HAP-1 (cell line): ENCODE measurements at regions not wholly inside any gene's neighbourhood (a gene's known extent, or its start where the extent isn't known, plus 50 kb on each side); places are given as distances from the start of the nearest gene placed in this dataset.

Experiments used
- DNase-seq, 2 experiments: peaks; one replicate each; pipeline ENCODE4 v3.0.0-alpha.2; 2016 to 2020; ENCODE audit warnings: low spot score in 2 of 2
- H3K27me3 ChIP-seq: fragments of 250-450 bp; sonication (Bioruptor Pico); 2 replicates; pipeline ENCODE4 v1.5.1; 2020; ENCODE audit warnings: low read depth, mild to moderate bottlenecking, moderate library complexity
- H3K36me3 ChIP-seq: fragments of 250-450 bp; sonication (Bioruptor Pico); replicated peaks from 2 replicates; pipeline ENCODE4 v1.5.1; 2020; ENCODE audit warnings: mild to moderate bottlenecking
- H3K4me1 ChIP-seq: fragments of 250-450 bp; sonication (Bioruptor Pico); 2 replicates; pipeline ENCODE4 v1.5.1; 2020; ENCODE audit warnings: mild to moderate bottlenecking
- H3K4me3 ChIP-seq: fragments of 250-450 bp; sonication (Bioruptor Pico); 2 replicates; pipeline ENCODE4 v1.5.1; 2020; ENCODE audit warnings: mild to moderate bottlenecking, moderate library complexity
- H3K9me3 ChIP-seq: fragments of 250-450 bp; sonication (Bioruptor Pico); 2 replicates; pipeline ENCODE4 v1.5.1; 2020; ENCODE audit warnings: mild to moderate bottlenecking, moderate library complexity
- in situ Hi-C: fragments of 300-500 bp; cut with MboI; formaldehyde crosslinking; loops from 3 replicates; pipeline ENCODE4 v1.14.3; 2020; ENCODE audit warnings: low sequenced_read_pairs, inconsistent platforms, mixed read lengths

DNA sequence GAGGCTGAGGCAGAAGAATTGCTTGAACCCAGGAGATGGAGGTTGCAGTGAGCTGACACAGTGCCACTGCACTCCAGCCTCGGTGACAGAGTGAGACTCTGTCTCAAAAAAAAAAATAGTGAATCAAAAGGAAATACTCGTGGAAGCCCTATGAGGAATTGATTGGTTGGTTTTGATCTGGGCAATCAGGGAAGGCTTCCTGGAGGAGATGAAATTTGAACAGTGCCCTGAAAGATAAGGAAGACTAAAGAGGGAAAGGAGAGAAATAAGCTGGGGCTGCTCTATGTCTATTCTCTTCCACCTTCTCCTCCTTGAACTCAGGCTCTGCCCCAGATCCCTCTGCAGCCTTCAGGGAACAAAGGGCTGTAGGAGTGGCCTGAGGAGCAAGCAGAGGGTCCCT, 54.1 kb downstream of the IRF2BPL start:
- in situ Hi-C loops, result no loop called here
- Histone ChIP-seq H3K27me3 (no peaks in the 10 kb centered on the region), H3K4me1 (no peaks in the 10 kb centered on the region), H3K9me3 (no peaks in the 10 kb centered on the region), H3K4me3 (no peak overlapping the region), H3K36me3 (no peaks in the 10 kb centered on the region)
- no peak for DNase-seq

DNA sequence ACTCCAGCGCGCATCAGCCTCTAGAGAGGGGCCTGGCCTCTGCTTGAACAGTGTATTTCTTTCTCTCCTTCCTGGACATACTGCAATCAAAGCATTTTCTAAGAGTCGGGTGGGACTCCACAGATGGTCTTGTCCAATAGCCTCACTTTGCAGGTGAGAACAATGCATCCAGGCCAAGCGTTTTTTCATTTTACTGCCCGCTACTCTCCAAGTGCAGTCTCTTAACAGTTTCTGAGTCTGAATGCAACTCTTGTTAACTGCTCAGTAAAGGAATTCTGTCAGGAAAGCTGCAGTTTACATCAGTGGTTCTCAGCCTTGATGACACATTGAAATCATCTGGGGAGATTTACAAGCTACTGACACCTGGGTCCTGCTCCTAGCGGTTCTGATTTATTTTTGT, 57.0 kb downstream of the IRF2BPL start:
- H3K4me3 ChIP-seq, result no peak overlapping the region
- in situ Hi-C loops, result no loop called here

DNA sequence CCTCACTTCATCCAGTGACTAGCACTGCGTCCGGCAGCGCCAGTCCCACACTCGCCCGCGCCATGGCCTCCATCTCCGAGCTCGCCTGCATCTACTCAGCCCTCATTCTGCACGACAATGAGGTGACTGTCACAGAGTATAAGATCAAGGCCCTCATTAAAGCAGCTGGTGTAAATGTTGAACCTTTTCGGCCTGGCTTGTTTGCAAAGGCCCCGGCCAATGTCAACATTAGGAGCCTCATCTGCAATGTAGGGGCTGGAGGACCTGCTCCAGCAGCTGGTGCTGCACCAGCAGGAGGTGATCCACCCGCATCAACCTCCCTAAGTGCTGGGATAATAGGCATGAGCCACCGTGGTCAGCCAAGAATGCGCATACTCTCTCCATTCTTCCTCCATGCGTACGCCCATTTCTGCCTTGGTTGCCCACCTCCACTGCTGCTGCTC, 59.9 kb downstream of the IRF2BPL start:
- in situ Hi-C loops, result no loop called here
- H3K4me3 ChIP-seq, result no peak overlapping the region
- no peaks in the 10 kb centered on the region for H3K4me1 ChIP-seq
- no peaks in the 10 kb centered on the region for H3K36me3 ChIP-seq
- no peaks in the 10 kb centered on the region for H3K27me3 ChIP-seq
- no peak for DNase-seq
- H3K9me3 ChIP-seq, result no peaks in the 10 kb centered on the region

More for the DNA sequence above, 57.0 kb downstream of the IRF2BPL start:
- no peaks in the 10 kb centered on the region for H3K4me1 ChIP-seq
- DNase-seq, result no peak
- no peaks in the 10 kb centered on the region for H3K27me3 ChIP-seq
- no peaks in the 10 kb centered on the region for H3K9me3 ChIP-seq
- no peaks in the 10 kb centered on the region for H3K36me3 ChIP-seq

DNA sequence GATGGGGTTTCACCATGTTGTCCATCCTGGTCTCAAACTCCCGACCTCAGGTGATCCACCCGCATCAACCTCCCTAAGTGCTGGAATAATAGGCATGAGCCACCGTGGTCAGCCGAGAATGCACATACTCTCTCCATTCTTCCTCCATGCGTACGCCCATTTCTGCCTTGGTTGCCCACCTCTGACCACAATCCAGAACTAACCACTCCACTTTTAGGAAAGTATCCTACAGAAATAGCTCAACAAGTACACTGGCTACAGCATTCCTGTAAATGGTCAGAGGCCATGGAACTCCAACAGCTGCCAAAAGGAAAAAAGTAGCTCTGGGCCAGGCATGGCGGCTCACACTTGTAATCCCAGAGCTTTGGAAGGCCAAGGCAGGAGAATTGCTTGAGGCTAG, 60.7 kb downstream of the IRF2BPL start:
- Histone ChIP-seq H3K9me3 (no peaks in the 10 kb centered on the region), H3K36me3 (no peaks in the 10 kb centered on the region), H3K4me3 (no peak overlapping the region), H3K27me3 (no peaks in the 10 kb centered on the region), H3K4me1 (no peaks in the 10 kb centered on the region)
- no peak for DNase-seq
- in situ Hi-C loops, result no loop called here

DNA sequence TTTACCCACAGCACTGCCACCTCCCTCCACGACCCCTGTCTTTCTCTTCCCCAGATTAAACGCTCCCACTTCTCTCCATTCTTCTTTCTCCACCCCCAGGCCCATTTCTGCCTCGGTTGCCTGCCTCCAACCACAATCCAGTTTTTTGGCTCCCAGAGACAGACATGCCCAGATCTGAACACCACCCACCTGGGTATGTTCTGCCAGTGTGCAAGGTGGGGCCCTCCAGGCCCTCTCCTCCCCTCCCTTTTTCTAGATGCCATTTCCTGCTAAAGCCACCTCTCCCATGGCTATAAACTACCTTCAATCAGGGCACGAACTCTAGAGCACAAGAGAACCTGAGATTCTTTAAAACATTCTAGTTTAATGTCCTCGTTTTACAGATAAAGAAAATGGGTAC, 63.3 kb downstream of the IRF2BPL start:
- Histone ChIP-seq H3K4me1 (peaks cover 10% of the 10 kb centered on the region), H3K36me3 (no peaks in the 10 kb centered on the region), H3K4me3 (no peak overlapping the region), H3K9me3 (no peaks in the 10 kb centered on the region), H3K27me3 (no peaks in the 10 kb centered on the region)
- no peak for DNase-seq
- in situ Hi-C loops, result no loop called here

DNA sequence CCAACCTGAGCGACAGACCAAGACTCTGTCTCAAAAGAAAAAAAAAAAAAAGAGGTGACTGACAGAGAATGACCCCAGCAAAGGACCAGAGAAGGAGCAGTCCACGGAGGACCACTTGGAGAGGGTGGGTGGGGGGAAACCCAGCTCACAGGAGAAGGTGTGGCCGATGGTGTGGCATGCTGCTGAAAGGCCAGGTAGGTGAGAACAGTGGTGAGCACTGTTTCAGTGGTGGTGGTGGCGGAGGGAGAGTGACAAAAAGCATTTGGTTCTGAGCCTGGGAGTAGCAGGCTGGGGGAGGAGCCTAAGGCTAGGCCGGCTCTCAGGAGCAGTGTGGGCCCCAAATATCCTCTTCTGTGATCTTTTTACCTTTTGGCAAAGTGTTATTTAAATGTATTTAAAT, 63.8 kb downstream of the IRF2BPL start:
- H3K4me1 ChIP-seq, result peaks cover 10% of the 10 kb centered on the region
- DNase-seq, result no peak
- H3K27me3 ChIP-seq, result no peaks in the 10 kb centered on the region
- H3K9me3 ChIP-seq, result no peaks in the 10 kb centered on the region
- H3K36me3 ChIP-seq, result no peaks in the 10 kb centered on the region
- in situ Hi-C loops, result no loop called here
- no peak overlapping the region for H3K4me3 ChIP-seq

DNA sequence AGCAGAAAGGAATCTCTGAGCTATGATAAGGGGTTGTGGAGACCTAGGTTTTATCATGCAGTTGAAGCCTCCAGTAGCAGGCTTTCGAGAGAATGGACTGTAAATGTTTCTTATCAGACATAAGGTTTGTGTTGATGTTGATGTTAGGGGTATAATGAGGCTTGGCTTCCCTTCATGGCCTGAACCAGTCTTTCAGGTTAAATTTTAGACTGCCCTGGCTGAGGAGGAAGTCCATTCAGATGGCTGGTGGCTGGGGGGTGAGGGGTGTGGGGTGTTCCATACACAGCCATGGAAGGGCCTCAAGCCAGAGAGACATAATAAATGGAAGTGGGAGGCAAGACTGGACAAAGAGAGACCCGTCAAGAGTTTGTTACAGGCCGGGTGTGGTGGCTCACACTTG, 65.1 kb downstream of the IRF2BPL start:
- DNase-seq, result no peak
- Histone ChIP-seq H3K36me3 (no peaks in the 10 kb centered on the region), H3K27me3 (no peaks in the 10 kb centered on the region), H3K4me3 (no peak overlapping the region), H3K9me3 (no peaks in the 10 kb centered on the region), H3K4me1 (peaks cover 10% of the 10 kb centered on the region)
- in situ Hi-C loops, result no loop called here

DNA sequence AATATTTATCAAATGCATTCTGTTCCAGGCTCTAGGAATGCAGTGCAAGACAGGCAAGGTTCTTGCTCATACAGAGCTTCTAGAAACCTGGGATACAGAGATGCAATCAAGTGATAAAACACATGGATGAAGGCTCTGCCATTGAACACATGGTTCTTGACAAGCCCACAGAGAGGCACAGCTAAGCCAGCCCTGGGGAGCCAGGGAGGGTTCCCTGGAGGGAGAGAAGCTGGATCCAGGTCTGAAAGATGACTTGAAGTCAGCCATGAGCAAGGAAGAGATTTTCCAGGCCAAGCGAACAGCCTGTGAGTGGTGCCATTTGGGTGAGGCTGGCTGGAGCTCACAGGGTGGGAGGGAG, 66.2 kb downstream of the IRF2BPL start:
- Histone ChIP-seq H3K4me1 (peaks cover 14% of the 10 kb centered on the region), H3K9me3 (no peaks in the 10 kb centered on the region), H3K27me3 (no peaks in the 10 kb centered on the region), H3K4me3 (peak overlapping the region; percentile 1; the same call in 1 of the 2 replicates), H3K36me3 (no peaks in the 10 kb centered on the region)
- in situ Hi-C loops, result no loop called here
- no peak for DNase-seq

DNA sequence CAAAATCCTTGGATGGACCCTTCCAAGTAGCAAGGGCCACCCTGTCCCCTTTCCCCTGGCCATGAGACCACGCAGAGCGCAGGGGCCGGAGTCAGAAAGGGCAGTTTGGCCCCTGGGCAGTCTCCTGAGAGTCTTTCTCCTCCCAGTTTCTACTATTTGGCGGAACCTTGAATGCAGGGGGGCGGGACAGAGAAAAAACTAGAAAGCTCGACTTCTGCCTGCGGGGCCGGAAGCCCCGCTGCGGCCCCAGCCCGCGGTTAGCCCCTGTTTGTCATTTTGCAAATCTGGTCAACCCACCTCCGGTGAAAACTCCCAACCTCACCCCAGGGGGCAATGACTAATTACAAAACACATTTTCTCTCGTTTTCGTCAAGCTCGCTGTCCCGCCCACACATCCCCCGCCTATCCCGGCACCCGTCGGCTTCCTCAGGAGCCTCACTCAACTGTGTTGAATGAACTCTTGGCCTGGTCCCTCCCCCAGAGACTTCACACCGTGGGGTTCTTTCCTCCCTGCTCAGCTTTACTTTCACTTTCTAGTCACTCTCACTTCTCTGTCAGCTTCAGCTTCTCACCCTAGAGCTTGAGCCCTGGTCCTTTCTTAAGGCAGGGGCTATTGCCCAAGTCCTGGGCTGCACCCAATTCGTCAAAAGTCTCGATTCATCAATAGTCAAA, 66.7 kb downstream of the IRF2BPL start:
- in situ Hi-C loops, result no loop called here

DNA sequence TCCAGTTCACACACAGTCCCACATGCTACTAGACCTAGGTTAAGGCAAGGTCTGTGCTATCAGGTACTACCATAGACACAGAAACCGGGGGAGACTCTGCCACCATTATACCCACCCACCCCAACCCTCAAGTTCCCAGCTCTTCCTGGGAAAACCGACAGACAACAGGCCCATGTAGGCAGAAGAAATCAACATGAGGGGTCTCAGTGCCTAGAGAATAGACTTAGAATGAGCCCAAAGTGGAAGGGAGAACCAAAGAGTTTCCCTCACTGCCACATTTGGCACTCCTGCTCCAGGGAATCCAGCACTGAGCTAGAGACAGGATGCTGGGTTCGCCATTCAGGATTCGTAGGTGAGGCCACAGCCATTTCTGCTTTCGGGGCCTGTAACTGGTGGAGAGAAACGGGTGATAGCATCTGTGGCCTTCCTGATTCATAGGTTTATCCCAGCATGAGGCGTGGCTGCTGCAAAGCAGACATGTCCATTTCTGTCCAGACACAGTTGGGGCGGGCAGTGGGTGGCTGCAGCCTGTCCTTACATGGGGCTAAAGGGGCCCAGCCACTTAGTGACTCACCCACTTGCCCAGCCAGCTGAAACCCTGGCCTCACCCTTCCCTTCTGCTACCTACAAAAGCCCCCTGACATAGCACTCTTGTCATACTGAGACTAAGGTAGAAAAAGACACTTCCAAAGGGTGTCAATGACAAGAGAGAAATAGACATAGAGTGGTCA, 69.4 kb downstream of the IRF2BPL start:
- Histone ChIP-seq H3K27me3 (no peaks in the 10 kb centered on the region), H3K9me3 (no peaks in the 10 kb centered on the region), H3K36me3 (no peaks in the 10 kb centered on the region), H3K4me3 (no peak overlapping the region), H3K4me1 (peaks cover 41% of the 10 kb centered on the region)
- no peak for DNase-seq
- in situ Hi-C loops, result no loop called here

More for the DNA sequence above, 66.7 kb downstream of the IRF2BPL start:
- H3K36me3 ChIP-seq, result no peaks in the 10 kb centered on the region
- no peaks in the 10 kb centered on the region for H3K9me3 ChIP-seq
- peaks cover 20% of the 10 kb centered on the region for H3K4me1 ChIP-seq
- H3K4me3 ChIP-seq, result peak overlapping the region; percentile 1; the same call in 1 of the 2 replicates
- DNase-seq, result peak; percentile 85 to 93
- no peaks in the 10 kb centered on the region for H3K27me3 ChIP-seq

DNA sequence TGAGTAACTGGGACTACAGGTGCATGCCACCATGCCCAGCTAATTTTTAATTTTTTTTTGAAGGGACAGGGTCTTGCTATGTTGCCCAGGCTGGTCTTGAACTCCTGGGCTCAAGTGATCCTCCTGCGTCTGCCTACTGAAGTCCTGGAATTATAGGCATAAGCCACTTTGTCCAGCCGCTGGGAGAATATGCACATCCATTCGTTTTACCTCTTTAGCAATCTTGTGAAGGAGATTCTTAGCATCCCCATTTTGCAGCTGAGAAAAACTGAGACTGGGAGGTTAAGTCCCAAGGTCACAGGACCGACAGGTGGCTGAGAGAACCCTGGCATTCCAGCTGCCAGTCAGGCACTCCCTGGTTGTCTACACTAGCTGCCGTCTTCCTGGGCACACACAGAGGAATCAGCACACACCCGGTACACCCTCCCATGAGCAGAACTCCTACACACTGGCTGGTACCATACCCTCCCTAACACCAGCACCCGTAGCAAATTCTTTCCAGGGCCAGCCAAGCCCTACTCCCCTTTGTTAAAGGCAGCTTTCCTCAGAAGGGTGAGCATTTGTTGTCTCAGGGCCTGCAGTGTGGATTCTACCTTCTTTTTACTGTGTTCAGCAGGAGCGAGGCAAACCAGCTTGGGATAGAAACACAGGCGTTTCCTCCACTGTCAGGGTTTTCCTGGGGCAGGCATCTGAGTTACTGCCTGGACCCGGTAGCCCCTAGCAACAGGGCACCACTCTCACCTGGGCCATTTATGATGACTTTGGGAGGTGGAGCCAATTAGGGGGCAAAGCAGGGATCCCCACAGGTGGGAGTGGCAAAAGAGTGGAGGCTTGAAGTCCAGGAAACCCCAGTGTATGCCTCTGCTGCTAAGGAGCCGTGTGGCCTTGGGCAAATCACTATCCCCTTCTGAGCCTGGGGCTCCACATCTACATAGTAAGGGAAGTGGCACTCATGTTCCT, 70.2 kb downstream of the IRF2BPL start:
- no peaks in the 10 kb centered on the region for H3K9me3 ChIP-seq
- no peaks in the 10 kb centered on the region for H3K36me3 ChIP-seq
- peaks cover 41% of the 10 kb centered on the region for H3K4me1 ChIP-seq
- DNase-seq, result no peak
- H3K27me3 ChIP-seq, result no peaks in the 10 kb centered on the region
- in situ Hi-C loops, result no loop called here
- no peak overlapping the region for H3K4me3 ChIP-seq

DNA sequence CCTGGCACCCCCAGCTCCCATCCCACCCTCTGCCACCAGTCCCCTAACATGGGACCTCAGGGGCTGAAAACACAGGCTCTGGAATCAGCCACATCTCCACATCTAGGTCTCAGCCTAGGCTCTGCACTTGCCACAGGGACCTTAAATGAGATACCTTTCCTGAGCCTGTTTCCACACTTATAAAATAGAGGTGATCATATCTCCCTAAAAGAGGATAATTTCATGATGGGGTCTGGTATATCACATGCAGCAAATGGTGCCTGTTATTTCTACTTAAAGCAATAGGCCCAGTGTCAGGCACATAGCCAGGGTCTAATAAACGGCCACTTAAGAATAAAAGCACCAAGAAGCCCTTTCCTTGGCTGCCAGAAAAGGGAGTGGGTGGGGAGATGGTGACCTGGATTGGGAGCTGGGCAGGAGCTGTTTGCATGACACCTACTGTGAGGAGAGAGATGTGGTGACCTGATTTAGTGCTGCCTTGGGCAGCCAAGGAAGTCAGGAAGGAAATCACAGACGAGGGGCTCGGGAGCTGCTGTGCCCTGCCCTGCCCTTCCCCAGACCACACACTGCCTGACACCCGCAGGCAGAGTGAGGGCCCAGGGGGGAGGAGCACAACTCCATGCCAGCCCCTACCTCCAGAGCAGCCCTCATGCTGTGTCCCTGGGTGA, 71.2 kb downstream of the IRF2BPL start:
- in situ Hi-C loops, result no loop called here

DNA sequence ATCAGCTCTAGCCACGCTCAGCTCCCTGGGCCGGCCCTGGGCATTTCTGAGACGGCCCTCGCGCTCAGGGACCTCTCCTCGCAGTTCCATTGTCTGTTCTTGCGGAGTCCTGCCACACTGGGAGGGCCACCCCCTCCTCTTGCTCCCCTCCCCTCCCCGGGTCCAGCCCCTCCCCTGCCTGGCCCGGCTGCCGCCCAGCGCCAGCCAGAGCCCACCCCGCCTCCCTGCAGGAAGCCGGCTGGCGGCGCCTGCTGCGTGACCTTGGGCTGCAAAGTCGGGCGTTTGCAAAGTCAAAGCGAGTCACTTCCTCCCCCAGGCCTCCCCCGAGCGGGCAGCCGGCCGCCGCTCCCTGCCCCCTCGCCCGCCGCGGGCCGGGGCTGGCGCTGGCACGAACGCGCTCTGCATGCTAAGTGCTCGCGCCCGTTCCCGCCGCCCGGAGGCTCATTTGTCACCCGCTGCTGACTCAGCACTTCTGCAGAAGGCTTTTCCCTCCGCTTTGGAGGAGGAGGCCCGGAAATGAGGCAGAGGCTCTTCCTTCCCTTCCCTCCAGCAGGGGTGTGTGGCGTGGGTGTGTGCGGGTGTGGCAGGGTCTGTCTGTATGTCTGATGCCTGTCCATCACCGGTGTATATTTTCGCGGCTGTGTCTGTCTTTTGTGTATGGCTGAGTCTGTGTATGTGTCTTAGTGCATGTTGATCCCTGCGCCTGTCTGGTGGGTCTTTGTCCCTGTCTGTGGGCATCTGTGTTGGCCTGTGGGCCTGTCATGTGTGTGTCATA, 72.0 kb downstream of the IRF2BPL start:
- peaks cover 35% of the 10 kb centered on the region for H3K4me1 ChIP-seq
- H3K27me3 ChIP-seq, result no peaks in the 10 kb centered on the region
- peak; percentile 88 to 95 for DNase-seq
- H3K9me3 ChIP-seq, result no peaks in the 10 kb centered on the region
- H3K36me3 ChIP-seq, result no peaks in the 10 kb centered on the region
- in situ Hi-C loops, result no loop called here
- peak overlapping the region; percentile 15 for H3K4me3 ChIP-seq

More for the DNA sequence above, 71.2 kb downstream of the IRF2BPL start:
- peak; percentile 13 to 37 for DNase-seq
- Histone ChIP-seq H3K4me1 (peaks cover 40% of the 10 kb centered on the region), H3K9me3 (no peaks in the 10 kb centered on the region), H3K27me3 (no peaks in the 10 kb centered on the region), H3K36me3 (no peaks in the 10 kb centered on the region), H3K4me3 (no peak overlapping the region)
